HEK293 (cell line): ENCODE measurements at regions not wholly inside any gene's neighbourhood (a gene's known extent, or its start where the extent isn't known, plus 50 kb on each side); places are given as distances from the start of the nearest gene placed in this dataset.
A peak's percentile ranks its signal among the peaks of the same experiment; 100 is the strongest.
"Not testable (repeated sequence)": the region's sequence is repeated elsewhere in the genome, so short reads cannot be mapped to it uniquely, and the experiment has no call there.

Experiments used
- CTCF ChIA-PET: fragments of 350-600 bp; formaldehyde crosslinking; extraction: SDS; loops from one replicate; lab custom pipeline; 2021; ENCODE audit warnings: antibody characterized with exemption; lab: Yijun Ruan, JAX
- POLR2A ChIA-PET: fragments of 300-600 bp; formaldehyde crosslinking; extraction: SDS; loops from one replicate; lab custom pipeline; 2020; ENCODE audit warnings: antibody characterized with exemption, inconsistent platforms; lab: Yijun Ruan, JAX
- H3K27ac ChIP-seq: fragments of 200-500 bp; sonication (Bioruptor generic); 2 replicates; pipeline ENCODE4 v1.5.1; 2014; ENCODE audit warnings: low read depth, low read length, control low read depth, inconsistent platforms; ENCODE audit errors: extremely low read depth
- H3K36me3 ChIP-seq, 2 experiments: fragments of 200-500 bp in 1 of 2; sonication (Bioruptor generic) in 1 of 2; 1 replicate in 1 of 2; 2 replicates in 1 of 2; pipeline ENCODE4 v1.5.1; 2014 to 2017; ENCODE audit warnings: inconsistent platforms in 2 of 2, low read length in 2 of 2; ENCODE audit not compliant: control insufficient read depth in 2 of 2, insufficient read depth in 1 of 2
- H3K4me1 ChIP-seq: fragments of 200-500 bp; sonication (Bioruptor generic); 2 replicates; pipeline ENCODE4 v1.5.1; 2014; ENCODE audit warnings: mild to moderate bottlenecking, low read length, inconsistent platforms; ENCODE audit not compliant: control insufficient read depth, insufficient read depth
- H3K4me3 ChIP-seq: 2 replicates; pipeline ENCODE4 v1.5.1; 2011; ENCODE audit warnings: low read depth, mild to moderate bottlenecking, control low read depth, low read length, moderate library complexity
- H3K9me3 ChIP-seq: fragments of 200-500 bp; sonication (Bioruptor generic); 2 replicates; pipeline ENCODE4 v1.5.1; 2014; ENCODE audit warnings: low read depth, low read length, inconsistent platforms; ENCODE audit not compliant: control insufficient read depth, insufficient read depth
- BCL11A ChIP-seq: fragments of 450-650 bp; formaldehyde crosslinking; IDR thresholded peaks from 2 replicates; pipeline ENCODE4 v1.5.1; 2016; ENCODE audit warnings: low read depth, missing biosample characterization, missing genetic modification characterization
- BCL11B ChIP-seq: fragments of 450-650 bp; formaldehyde crosslinking; IDR thresholded peaks from 2 replicates; pipeline ENCODE4 v1.5.1; 2016; ENCODE audit warnings: low read depth, missing biosample characterization, missing genetic modification characterization
- ZBTB21 ChIP-seq: fragments of 450-650 bp; formaldehyde crosslinking; IDR thresholded peaks from 2 replicates; pipeline ENCODE4 v1.5.1; 2017; ENCODE audit warnings: missing biosample characterization, missing genetic modification characterization
- ZNF114 ChIP-seq: fragments of 450-650 bp; formaldehyde crosslinking; IDR thresholded peaks from 2 replicates; pipeline ENCODE4 v1.5.0; 2017; ENCODE audit warnings: missing biosample characterization, missing genetic modification characterization
- ZNF174 ChIP-seq: fragments of 450-650 bp; formaldehyde crosslinking; IDR thresholded peaks from 2 replicates; pipeline ENCODE4 v1.5.0; 2017; ENCODE audit warnings: missing biosample characterization, mild to moderate bottlenecking, missing genetic modification characterization
- ZNF23 ChIP-seq: fragments of 450-650 bp; formaldehyde crosslinking; IDR thresholded peaks from 2 replicates; pipeline ENCODE4 v1.5.1; 2016; ENCODE audit warnings: missing biosample characterization, missing genetic modification characterization, borderline replicate concordance
- ZNF274 ChIP-seq, 2 experiments: fragments of 200-500 bp in 1 of 2; fragments of 450-650 bp in 1 of 2; sonication (Bioruptor generic) in 1 of 2; formaldehyde crosslinking in 1 of 2; IDR thresholded peaks; 2 replicates each; pipeline versions ENCODE4 v1.5.1 to v1.6.1; 2014 to 2016; ENCODE audit warnings: borderline replicate concordance in 1 of 2, inconsistent platforms in 1 of 2, low read length in 1 of 2, missing biosample characterization in 1 of 2, missing genetic modification characterization in 1 of 2
- ZNF311 ChIP-seq: fragments of 450-650 bp; formaldehyde crosslinking; IDR thresholded peaks from 2 replicates; pipeline ENCODE4 v1.5.1; 2017; ENCODE audit warnings: missing biosample characterization, missing genetic modification characterization, borderline replicate concordance
- ZNF366 ChIP-seq: fragments of 450-650 bp; formaldehyde crosslinking; conservative IDR thresholded peaks from 2 replicates; pipeline ENCODE4 v1.5.1; 2016; ENCODE audit warnings: missing biosample characterization, missing genetic modification characterization
- ZNF416 ChIP-seq: fragments of 450-650 bp; formaldehyde crosslinking; IDR thresholded peaks from 2 replicates; pipeline ENCODE4 v1.5.1; 2016; ENCODE audit warnings: missing biosample characterization, missing genetic modification characterization
- ZNF449 ChIP-seq: fragments of 450-650 bp; formaldehyde crosslinking; IDR thresholded peaks from 2 replicates; pipeline ENCODE4 v1.5.1; 2017; ENCODE audit warnings: missing biosample characterization, mild to moderate bottlenecking, missing genetic modification characterization, moderate library complexity
- ZNF521 ChIP-seq: fragments of 450-650 bp; formaldehyde crosslinking; IDR thresholded peaks from 2 replicates; pipeline ENCODE4 v1.5.1; 2017; ENCODE audit warnings: missing biosample characterization, mild to moderate bottlenecking, missing genetic modification characterization
- ZNF626 ChIP-seq: fragments of 450-650 bp; sonication (Bioruptor Pico); formaldehyde crosslinking; IDR thresholded peaks from 2 replicates; pipeline ENCODE4 v1.5.1; 2018; ENCODE audit warnings: missing biosample characterization, missing genetic modification characterization, inconsistent platforms
- ZNF707 ChIP-seq: fragments of 450-650 bp; formaldehyde crosslinking; IDR thresholded peaks from 2 replicates; pipeline ENCODE4 v1.5.1; 2016; ENCODE audit warnings: missing biosample characterization, missing genetic modification characterization
- ZNF776 ChIP-seq: fragments of 450-650 bp; formaldehyde crosslinking; IDR thresholded peaks from 2 replicates; pipeline ENCODE4 v1.5.0; 2017; ENCODE audit warnings: missing biosample characterization, missing genetic modification characterization, borderline replicate concordance
- ZSCAN23 ChIP-seq: fragments of 450-650 bp; formaldehyde crosslinking; IDR thresholded peaks from 2 replicates; pipeline ENCODE4 v1.5.1; 2016; ENCODE audit warnings: missing biosample characterization, missing genetic modification characterization
- TF ChIP-seq, protein P1 (sequence below): fragments of 450-650 bp; formaldehyde crosslinking; IDR thresholded peaks from 2 replicates; pipeline ENCODE4 v1.5.1; 2016; ENCODE audit warnings: missing biosample characterization, missing genetic modification characterization
- TF ChIP-seq, protein P2 (sequence below): fragments of 450-650 bp; formaldehyde crosslinking; IDR thresholded peaks from 2 replicates; pipeline ENCODE4 v1.5.1; 2016; ENCODE audit warnings: missing biosample characterization, missing genetic modification characterization
- TF ChIP-seq, protein P3 (sequence below): sonication (generic); formaldehyde crosslinking; IDR thresholded peaks from 2 replicates; pipeline ENCODE4 v1.8.1; 2022; ENCODE audit warnings: mild to moderate bottlenecking, moderate library complexity, missing genetic modification reagents

DNA sequence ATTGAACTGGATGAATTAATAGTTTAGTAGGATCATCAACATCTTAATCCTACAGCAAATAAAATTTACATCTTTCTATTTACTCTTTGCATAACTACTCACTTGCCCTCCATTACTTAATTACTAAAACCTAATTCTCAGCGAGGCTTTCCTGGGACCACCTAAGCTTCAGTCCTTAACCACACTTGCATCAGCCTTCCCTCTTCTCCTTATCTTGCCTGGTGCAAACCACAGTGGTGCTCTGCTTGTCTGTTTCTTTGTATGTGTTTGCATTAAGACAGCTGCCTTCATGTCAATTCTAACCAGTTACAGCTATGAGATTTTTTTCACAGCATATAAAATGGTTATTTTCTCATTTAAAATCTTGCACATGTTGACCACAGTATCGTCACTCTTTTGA lies 72.6 kb upstream of the ZNF92 start (continued):
- TF ChIP-seq ZNF776 (tag by site-specific recombination), result no peak

GRCh38 chr7:65295409-65295808 lies 78.2 kb upstream of the ZNF92 start:
- H3K27ac ChIP-seq, result no peak overlapping the region
- CTCF ChIA-PET, result interaction anchor here (0.6 to 1.5 kb wide), 2 partner anchors 12 to 24 kb away, joined by 3 to 5 read pairs; no protein-coding TSS in a partner anchor
- H3K36me3 ChIP-seq, result no peaks in the 10 kb centered on the region
- H3K4me1 ChIP-seq, result no peaks in the 10 kb centered on the region; the same call in 1 of the 2 replicates
- TF ChIP-seq ZNF23 (tag by site-specific recombination), result no peak
- no peak for TF ChIP-seq ZNF416 (tag by site-specific recombination)
- TF ChIP-seq, protein P1, sequence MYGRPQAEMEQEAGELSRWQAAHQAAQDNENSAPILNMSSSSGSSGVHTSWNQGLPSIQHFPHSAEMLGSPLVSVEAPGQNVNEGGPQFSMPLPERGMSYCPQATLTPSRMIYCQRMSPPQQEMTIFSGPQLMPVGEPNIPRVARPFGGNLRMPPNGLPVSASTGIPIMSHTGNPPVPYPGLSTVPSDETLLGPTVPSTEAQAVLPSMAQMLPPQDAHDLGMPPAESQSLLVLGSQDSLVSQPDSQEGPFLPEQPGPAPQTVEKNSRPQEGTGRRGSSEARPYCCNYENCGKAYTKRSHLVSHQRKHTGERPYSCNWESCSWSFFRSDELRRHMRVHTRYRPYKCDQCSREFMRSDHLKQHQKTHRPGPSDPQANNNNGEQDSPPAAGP (tag by site-specific recombination), result no peak
- TF ChIP-seq ZNF174, result no peak
- TF ChIP-seq ZBTB21 (tag by site-specific recombination), result no peak
- no peak for TF ChIP-seq ZSCAN23
- TF ChIP-seq, protein P2, sequence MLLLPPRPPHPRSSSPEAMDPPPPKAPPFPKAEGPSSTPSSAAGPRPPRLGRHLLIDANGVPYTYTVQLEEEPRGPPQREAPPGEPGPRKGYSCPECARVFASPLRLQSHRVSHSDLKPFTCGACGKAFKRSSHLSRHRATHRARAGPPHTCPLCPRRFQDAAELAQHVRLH (tag by site-specific recombination), result no peak
- no peak for TF ChIP-seq ZNF449 (tag by site-specific recombination)
- no peak for TF ChIP-seq ZNF521 (tag by site-specific recombination)
- TF ChIP-seq BCL11B (tag by site-specific recombination), result no peak
- no peak for TF ChIP-seq ZNF707 (tag by site-specific recombination)
- no peak for TF ChIP-seq ZNF626 (tag by site-specific recombination)
- no peak for TF ChIP-seq BCL11A
- TF ChIP-seq ZNF114 (tag by site-specific recombination), result no peak
- TF ChIP-seq ZNF311 (tag by site-specific recombination), result no peak
- TF ChIP-seq ZNF274 (IDR thresholded peaks at IDR 0.05; ENCODE audit: low read length), result no peak
- no peak for TF ChIP-seq ZNF274 (tag by site-specific recombination; IDR thresholded peaks at IDR 0.05; ENCODE audit: borderline replicate concordance)
- TF ChIP-seq, protein P3, sequence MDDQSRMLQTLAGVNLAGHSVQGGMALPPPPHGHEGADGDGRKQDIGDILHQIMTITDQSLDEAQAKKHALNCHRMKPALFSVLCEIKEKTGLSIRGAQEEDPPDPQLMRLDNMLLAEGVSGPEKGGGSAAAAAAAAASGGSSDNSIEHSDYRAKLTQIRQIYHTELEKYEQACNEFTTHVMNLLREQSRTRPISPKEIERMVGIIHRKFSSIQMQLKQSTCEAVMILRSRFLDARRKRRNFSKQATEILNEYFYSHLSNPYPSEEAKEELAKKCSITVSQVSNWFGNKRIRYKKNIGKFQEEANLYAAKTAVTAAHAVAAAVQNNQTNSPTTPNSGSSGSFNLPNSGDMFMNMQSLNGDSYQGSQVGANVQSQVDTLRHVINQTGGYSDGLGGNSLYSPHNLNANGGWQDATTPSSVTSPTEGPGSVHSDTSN (CRISPR knock-in tag), result no peak
- H3K9me3 ChIP-seq, result no peaks in the 10 kb centered on the region
- H3K4me3 ChIP-seq, result no peak overlapping the region
- POLR2A ChIA-PET, result no interaction called here

DNA sequence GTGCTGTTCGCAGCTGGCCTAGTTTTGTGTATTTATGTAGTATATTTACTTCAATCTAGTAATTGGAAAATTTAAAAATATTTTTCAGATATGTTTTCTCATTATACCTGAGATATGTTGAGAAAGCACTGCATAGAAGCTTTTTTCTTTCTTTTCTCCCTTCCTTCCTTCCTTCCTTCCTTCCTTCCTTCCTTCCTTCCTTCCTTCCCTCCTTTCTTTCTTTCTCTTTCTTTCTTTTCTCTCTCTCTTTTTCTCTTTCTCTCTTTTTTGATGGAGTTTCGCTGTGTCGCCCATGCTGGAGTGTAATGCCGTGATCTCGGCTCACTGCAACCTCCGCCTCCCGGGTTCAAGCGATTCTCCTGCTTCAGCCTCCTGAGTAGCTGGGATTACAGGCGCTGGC lies 83.3 kb upstream of the ZNF92 start:
- H3K27ac ChIP-seq, CTCF ChIA-PET, H3K9me3 ChIP-seq, H3K4me1 ChIP-seq, H3K4me3 ChIP-seq, H3K36me3 ChIP-seq: not testable (repeated sequence)
- peak; percentile 66; the same call in 1 of the 2 replicates for TF ChIP-seq ZNF366
- POLR2A ChIA-PET, result interaction anchor here (0.6 kb wide), 1 partner anchor 15 kb away, joined by 3 read pairs; no protein-coding TSS in a partner anchor
